ENCODE measurements at regions not wholly inside any gene's neighbourhood (a gene's known extent, or its start where the extent isn't known, plus 50 kb on each side); places are given as distances from the start of the nearest gene placed in this dataset.
"Not testable (repeated sequence)": the region's sequence is repeated elsewhere in the genome, so short reads cannot be mapped to it uniquely, and the experiment has no call there.

DNA sequence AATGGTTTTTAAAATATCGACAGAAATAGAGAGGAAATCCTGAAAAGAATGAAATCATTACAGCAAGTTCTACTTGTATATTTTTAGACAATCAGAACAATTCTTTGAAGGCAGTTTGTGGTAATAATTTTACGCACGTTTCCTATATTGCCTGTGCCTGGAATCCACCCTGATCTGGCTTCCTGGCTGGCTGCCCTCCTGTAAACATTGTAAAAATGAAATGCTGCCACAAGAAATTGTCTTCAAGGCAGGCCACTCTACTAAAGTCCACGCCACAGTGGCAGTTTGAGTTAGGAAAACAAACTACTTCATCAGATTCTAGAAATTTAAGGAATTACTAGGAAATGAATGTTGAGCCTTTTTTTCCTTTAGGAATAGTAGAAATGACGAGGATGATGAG is 454.5 kb upstream of the NR5A2 start:
- no peak for DNase-seq

- no peak for DNase-seq
These were observed 452.6 kb upstream of the NR5A2 start for GRCh38 chr1:199574950-199575349.

DNA sequence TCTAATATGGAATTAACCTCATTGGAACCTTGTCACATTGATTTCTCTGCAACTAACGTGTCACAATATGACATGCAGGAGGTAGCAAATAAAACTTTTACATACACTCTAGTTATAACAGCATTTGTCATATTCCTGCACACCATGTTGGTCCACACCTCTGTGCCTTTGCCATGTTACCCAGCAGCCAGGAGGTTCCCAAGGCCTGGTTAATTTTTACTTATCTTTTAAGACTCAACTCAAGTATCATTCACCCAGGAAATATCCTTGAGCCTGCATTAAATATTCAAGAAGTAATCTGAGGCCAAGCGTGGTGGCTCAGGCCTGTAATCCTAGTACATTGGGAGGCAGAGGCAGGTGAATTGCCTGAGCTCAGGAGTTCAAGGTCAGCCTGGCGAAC is 447.2 kb upstream of the NR5A2 start:
- DNase-seq, result no peak

- no peak for DNase-seq
These were observed 442.1 kb upstream of the NR5A2 start for GRCh38 chr1:199585392-199585791.

GRCh38 chr1:199590708-199591107 is 436.8 kb upstream of the NR5A2 start:
- DNase-seq, result no peak

GRCh38 chr1:199591468-199591867 is 436.0 kb upstream of the NR5A2 start:
- DNase-seq, result no peak

- DNase-seq, result no peak
These were observed 434.0 kb upstream of the NR5A2 start for GRCh38 chr1:199593475-199593874.

DNA sequence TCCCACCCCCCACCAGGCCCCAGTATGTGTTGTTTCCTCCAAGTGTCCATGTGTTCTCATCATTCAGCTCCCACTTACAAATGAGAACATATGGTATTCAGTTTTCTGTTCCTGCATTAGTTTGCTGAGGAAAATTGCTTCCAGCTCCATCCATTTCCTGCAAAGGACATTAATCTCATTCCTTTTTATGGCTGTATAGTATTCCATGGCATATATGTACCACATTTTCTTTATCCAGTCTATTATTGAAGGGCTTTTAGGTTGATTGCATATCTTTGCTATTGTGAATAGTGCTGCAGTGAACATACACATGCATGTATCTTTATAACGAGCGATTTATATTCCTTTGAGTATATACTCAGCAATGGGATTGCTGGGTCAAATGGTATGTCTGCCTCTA is 431.1 kb upstream of the NR5A2 start:
- not testable (repeated sequence) for DNase-seq

DNA sequence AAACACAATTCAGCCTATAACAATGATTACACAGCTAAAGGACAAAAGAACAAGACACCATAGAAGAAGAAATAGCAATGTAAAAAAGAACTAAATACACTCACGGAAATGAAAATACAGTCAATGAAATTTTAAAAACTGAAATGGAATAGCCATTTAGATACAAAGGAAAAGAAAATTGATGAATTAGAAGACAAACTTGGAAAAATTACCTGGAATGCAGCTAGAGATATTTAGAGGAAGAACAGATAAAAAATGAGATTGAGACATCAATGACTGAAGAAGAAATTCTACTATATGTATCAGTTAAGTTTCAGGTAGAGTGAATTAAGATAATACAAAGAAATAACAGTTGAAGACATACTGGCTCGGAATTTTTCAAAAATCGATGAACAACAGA is 430.4 kb upstream of the NR5A2 start:
- no peak for DNase-seq

- no peak for DNase-seq
These were observed 419.1 kb upstream of the NR5A2 start for GRCh38 chr1:199608414-199608813.

GRCh38 chr1:199612976-199613774 is 414.3 kb upstream of the NR5A2 start:
- DNase-seq, result no peak

- DNase-seq, result no peak
These were observed 410.6 kb upstream of the NR5A2 start for GRCh38 chr1:199616947-199617346.

- no peak for DNase-seq
These were observed 408.3 kb upstream of the NR5A2 start for GRCh38 chr1:199619223-199619622.

DNA sequence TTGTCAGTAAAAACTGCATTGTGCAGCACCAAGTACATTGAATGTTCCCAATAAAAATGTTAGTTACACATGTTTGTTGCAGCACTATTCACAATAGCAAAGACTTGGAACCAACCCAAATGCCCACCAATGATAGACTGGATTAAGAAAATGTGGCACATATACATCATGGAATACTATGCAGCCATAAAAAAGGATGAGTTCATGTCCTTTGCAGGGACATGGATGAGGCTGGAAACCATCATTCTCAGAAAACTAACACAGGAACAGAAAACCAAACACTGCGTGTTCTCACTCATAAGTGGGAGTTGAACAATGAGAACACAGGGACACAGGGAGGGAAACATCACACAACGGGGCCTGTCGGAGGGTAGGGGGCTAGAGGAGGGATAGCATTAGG is 401.3 kb upstream of the NR5A2 start:
- DNase-seq, result not testable (repeated sequence)

DNA sequence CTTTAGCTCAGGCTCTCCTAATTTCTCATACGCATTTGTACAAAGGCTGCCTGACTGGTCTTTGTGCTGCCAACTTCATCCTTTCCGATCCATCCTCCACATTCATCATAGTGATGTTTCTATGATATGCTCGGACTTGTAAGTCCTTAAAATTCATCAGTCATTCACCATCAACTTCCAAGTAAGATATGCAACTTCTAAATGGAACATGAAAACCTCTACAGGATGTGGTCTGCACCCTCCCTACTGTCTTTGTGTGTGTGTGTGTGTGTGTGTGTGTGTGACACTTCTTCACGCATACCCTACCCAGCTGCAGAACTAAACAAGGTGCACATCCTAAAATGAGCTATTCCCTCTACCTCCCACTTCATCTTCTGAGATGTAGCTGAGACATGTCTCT is 397.9 kb upstream of the NR5A2 start:
- no peak for DNase-seq

- no peak for DNase-seq
These were observed 388.1 kb upstream of the NR5A2 start for GRCh38 chr1:199639453-199639852.

DNA sequence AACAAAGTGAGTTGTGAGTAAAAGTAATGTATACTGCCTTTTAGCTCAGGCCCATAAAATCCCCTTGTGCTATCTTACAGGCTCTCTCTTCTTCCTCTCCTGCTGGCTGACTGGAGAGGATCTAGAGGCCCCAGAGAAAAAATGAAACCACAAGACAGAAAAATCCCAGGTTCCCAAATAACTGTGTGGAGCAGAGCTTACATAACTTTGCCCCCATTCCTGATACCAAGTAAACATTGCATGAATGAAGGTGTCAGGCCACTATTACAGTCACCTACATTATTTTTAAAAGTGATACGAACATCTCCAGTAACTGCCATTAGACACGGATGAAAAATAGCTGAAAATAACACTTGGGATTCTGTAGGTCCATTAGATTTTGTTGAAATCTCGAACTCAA is 386.0 kb upstream of the NR5A2 start:
- DNase-seq, result no peak

- no peak for DNase-seq
These were observed 382.6 kb upstream of the NR5A2 start for GRCh38 chr1:199644912-199645311.

DNA sequence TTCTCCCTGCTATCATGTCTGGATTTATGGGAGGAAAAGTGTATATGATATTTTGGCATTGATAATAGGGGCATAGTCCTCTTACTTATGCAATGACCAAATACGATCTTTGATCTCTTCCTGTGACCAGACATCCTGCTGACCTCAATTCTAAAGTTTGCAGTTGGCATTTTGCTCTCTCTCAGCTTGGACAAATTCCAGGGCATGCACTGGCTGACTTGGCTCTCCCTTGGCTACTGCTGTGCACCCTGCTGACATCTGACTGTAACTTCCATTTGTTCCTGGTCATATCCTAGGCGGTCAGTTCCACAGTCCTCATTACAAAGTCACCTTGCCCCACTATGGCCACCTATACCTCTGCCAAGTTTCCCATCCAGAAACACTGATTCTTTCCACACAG is 380.7 kb upstream of the NR5A2 start:
- DNase-seq, result no peak

- no peak for DNase-seq
These were observed 370.1 kb upstream of the NR5A2 start for GRCh38 chr1:199657449-199657848.

GRCh38 chr1:199660071-199660470 is 367.4 kb upstream of the NR5A2 start:
- DNase-seq, result no peak

- DNase-seq, result no peak
These were observed 362.1 kb upstream of the NR5A2 start for GRCh38 chr1:199665371-199665770.

- no peak for DNase-seq
These were observed 360.4 kb upstream of the NR5A2 start for GRCh38 chr1:199667089-199667488.

DNA sequence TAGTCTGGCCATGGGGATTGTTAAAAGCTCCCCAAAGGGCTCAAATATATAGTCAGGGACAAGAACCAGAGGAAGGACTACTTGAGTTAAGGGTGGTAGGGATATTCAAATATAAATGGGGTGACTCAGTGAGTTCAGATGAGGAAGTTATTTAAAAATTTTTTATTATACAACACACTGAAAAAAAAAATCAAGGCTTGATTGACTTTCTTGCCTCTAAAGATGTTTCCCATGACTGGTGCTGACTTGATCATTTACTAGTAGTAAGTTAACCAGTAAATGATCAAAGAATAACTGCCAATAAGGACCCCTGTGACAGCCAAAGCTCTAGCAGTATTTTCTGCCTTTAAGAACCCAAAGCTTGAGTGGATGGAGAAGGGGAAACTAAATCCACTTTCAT is 357.6 kb upstream of the NR5A2 start:
- DNase-seq, result no peak

DNA sequence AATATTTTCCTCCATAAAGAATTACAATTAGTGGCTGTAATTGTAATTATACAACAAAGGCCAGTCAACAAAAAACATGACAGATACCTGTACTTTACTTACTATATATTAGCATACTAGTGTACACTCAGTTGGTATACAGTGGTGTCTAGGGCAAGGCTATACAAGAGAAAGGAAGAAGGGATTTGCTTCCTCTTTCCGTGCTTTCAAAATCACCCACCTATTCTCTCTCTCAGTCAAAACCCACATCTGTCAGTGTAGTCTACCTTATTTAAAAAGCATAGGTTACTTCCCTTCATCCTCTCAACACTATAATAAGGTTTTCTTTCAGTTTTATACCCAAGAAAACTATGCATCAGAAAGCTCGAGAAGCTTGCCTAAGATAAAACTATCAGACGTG is 355.8 kb upstream of the NR5A2 start:
- DNase-seq, result no peak

Data from NCI-H187 (cell line).